Skeletal muscle satellite cell (primary cell): ENCODE measurements at regions not wholly inside any gene's neighbourhood (a gene's known extent, or its start where the extent isn't known, plus 50 kb on each side); places are given as distances from the start of the nearest gene placed in this dataset.
A peak's percentile ranks its signal among the peaks of the same experiment; 100 is the strongest.

Experiments used
- H3K27me3 ChIP-seq: 2 replicates; pipeline ENCODE4 v1.7.0; 2013; ENCODE audit warnings: low read length; ENCODE audit not compliant: control insufficient read depth, insufficient read depth
- H3K36me3 ChIP-seq: 2 replicates; pipeline ENCODE4 v1.7.0; 2013; ENCODE audit warnings: mild to moderate bottlenecking, control low read depth, low read length; ENCODE audit not compliant: insufficient read depth
- H3K4me1 ChIP-seq: 2 replicates; pipeline ENCODE4 v1.7.0; 2013; ENCODE audit warnings: low read length; ENCODE audit not compliant: control insufficient read depth, insufficient read depth
- H3K4me2 ChIP-seq: 2 replicates; pipeline ENCODE4 v1.7.0; 2013; ENCODE audit warnings: mild to moderate bottlenecking, low read length
- H3K4me3 ChIP-seq: 2 replicates; pipeline ENCODE4 v1.7.0; 2013; ENCODE audit warnings: low read length
- H3K9ac ChIP-seq: 2 replicates; pipeline ENCODE4 v1.7.0; 2013; ENCODE audit warnings: mild to moderate bottlenecking, low read depth, low read length, moderate library complexity
- H3K9me3 ChIP-seq: replicated peaks from 2 replicates; pipeline ENCODE4 v1.7.0; 2013; ENCODE audit warnings: mild to moderate bottlenecking, control low read depth, low read length

GRCh38 chr12:47527816-47528215 lies 178.0 kb downstream of the RPAP3 start:
- no peaks in the 10 kb centered on the region for H3K9me3 ChIP-seq
- no peak overlapping the region for H3K4me2 ChIP-seq
- H3K4me3 ChIP-seq, result no peak overlapping the region
- peaks cover 4% of the 10 kb centered on the region for H3K27me3 ChIP-seq
- no peaks in the 10 kb centered on the region for H3K36me3 ChIP-seq
- H3K4me1 ChIP-seq, result no peaks in the 10 kb centered on the region
- H3K9ac ChIP-seq, result no peak overlapping the region

- Histone ChIP-seq H3K9ac (no peak overlapping the region), H3K27me3 (peaks cover 4% of the 10 kb centered on the region), H3K36me3 (no peaks in the 10 kb centered on the region), H3K4me2 (no peak overlapping the region), H3K9me3 (peaks cover 4% of the 10 kb centered on the region), H3K4me3 (no peak overlapping the region), H3K4me1 (no peaks in the 10 kb centered on the region)
These were observed 185.8 kb downstream of the RPAP3 start for GRCh38 chr12:47520029-47520428.

- H3K4me3 ChIP-seq, result no peak overlapping the region
- H3K4me1 ChIP-seq, result no peaks in the 10 kb centered on the region
- peaks cover 4% of the 10 kb centered on the region for H3K9me3 ChIP-seq
- H3K36me3 ChIP-seq, result no peaks in the 10 kb centered on the region
- no peak overlapping the region for H3K9ac ChIP-seq
- H3K27me3 ChIP-seq, result no peaks in the 10 kb centered on the region
- H3K4me2 ChIP-seq, result no peak overlapping the region
These were observed 188.7 kb downstream of the RPAP3 start for GRCh38 chr12:47517122-47517521.

- no peaks in the 10 kb centered on the region for H3K27me3 ChIP-seq
- H3K4me1 ChIP-seq, result peaks cover 9% of the 10 kb centered on the region
- H3K9ac ChIP-seq, result no peak overlapping the region
- H3K4me2 ChIP-seq, result no peak overlapping the region
- H3K9me3 ChIP-seq, result no peaks in the 10 kb centered on the region
- no peak overlapping the region for H3K4me3 ChIP-seq
- H3K36me3 ChIP-seq, result no peaks in the 10 kb centered on the region
These were observed 196.4 kb downstream of the RPAP3 start for GRCh38 chr12:47509398-47509851.

GRCh38 chr12:47507221-47507620 lies 198.6 kb downstream of the RPAP3 start:
- Histone ChIP-seq H3K36me3 (no peaks in the 10 kb centered on the region), H3K9ac (no peak overlapping the region), H3K27me3 (no peaks in the 10 kb centered on the region), H3K4me3 (no peak overlapping the region), H3K4me2 (no peak overlapping the region), H3K9me3 (no peaks in the 10 kb centered on the region), H3K4me1 (peaks cover 9% of the 10 kb centered on the region)

GRCh38 chr12:47504775-47505446 lies 200.9 kb downstream of the RPAP3 start:
- Histone ChIP-seq H3K4me3 (no peak overlapping the region), H3K4me1 (peaks cover 9% of the 10 kb centered on the region), H3K9ac (no peak overlapping the region), H3K27me3 (no peaks in the 10 kb centered on the region), H3K4me2 (peak overlapping the region; percentile 32), H3K36me3 (no peaks in the 10 kb centered on the region), H3K9me3 (no peaks in the 10 kb centered on the region)

GRCh38 chr12:47493801-47494200 lies 212.0 kb downstream of the RPAP3 start:
- Histone ChIP-seq H3K27me3 (peaks cover 42% of the 10 kb centered on the region), H3K9me3 (no peaks in the 10 kb centered on the region), H3K36me3 (no peaks in the 10 kb centered on the region), H3K4me3 (no peak overlapping the region), H3K9ac (no peak overlapping the region), H3K4me1 (no peaks in the 10 kb centered on the region), H3K4me2 (no peak overlapping the region)

- Histone ChIP-seq H3K4me3 (no peak overlapping the region), H3K4me1 (no peaks in the 10 kb centered on the region), H3K4me2 (no peak overlapping the region), H3K9ac (no peak overlapping the region), H3K36me3 (no peaks in the 10 kb centered on the region), H3K9me3 (no peaks in the 10 kb centered on the region), H3K27me3 (peaks cover 42% of the 10 kb centered on the region)
These were observed 214.1 kb downstream of the RPAP3 start for GRCh38 chr12:47491516-47492305.

GRCh38 chr12:47488888-47489287 lies 216.9 kb downstream of the RPAP3 start:
- H3K36me3 ChIP-seq, result no peaks in the 10 kb centered on the region
- H3K27me3 ChIP-seq, result peaks cover 40% of the 10 kb centered on the region

GRCh38 chr12:47481041-47481440 lies 224.8 kb downstream of the RPAP3 start:
- no peaks in the 10 kb centered on the region for H3K36me3 ChIP-seq
- no peak overlapping the region for H3K9ac ChIP-seq
- H3K4me2 ChIP-seq, result no peak overlapping the region
- no peaks in the 10 kb centered on the region for H3K9me3 ChIP-seq
- no peak overlapping the region for H3K4me3 ChIP-seq
- no peaks in the 10 kb centered on the region for H3K4me1 ChIP-seq
- H3K27me3 ChIP-seq, result peaks cover 61% of the 10 kb centered on the region

More at GRCh38 chr12:47488888-47489287, 216.9 kb downstream of the RPAP3 start:
- Histone ChIP-seq H3K9ac (no peak overlapping the region), H3K4me3 (no peak overlapping the region), H3K4me1 (no peaks in the 10 kb centered on the region), H3K9me3 (no peaks in the 10 kb centered on the region), H3K4me2 (no peak overlapping the region)

- Histone ChIP-seq H3K9ac (no peak overlapping the region), H3K9me3 (no peaks in the 10 kb centered on the region), H3K4me2 (no peak overlapping the region), H3K36me3 (no peaks in the 10 kb centered on the region), H3K27me3 (peaks cover 40% of the 10 kb centered on the region), H3K4me1 (no peaks in the 10 kb centered on the region), H3K4me3 (no peak overlapping the region)
These were observed 227.4 kb downstream of the RPAP3 start for GRCh38 chr12:47478426-47478825.
